SKM-1 treated with dmso at 0.1 percent for 144 hours (cell line): ENCODE measurements at regions not wholly inside any gene's neighbourhood (a gene's known extent, or its start where the extent isn't known, plus 50 kb on each side); places are given as distances from the start of the nearest gene placed in this dataset.
A peak's percentile ranks its signal among the peaks of the same experiment; 100 is the strongest.

ENCODE experiments used
- DNase-seq: peaks from one replicate; lab custom pipeline; 2025; ENCODE audit not compliant: unreplicated experiment; lab: John Stamatoyannopoulos, UW

DNA sequence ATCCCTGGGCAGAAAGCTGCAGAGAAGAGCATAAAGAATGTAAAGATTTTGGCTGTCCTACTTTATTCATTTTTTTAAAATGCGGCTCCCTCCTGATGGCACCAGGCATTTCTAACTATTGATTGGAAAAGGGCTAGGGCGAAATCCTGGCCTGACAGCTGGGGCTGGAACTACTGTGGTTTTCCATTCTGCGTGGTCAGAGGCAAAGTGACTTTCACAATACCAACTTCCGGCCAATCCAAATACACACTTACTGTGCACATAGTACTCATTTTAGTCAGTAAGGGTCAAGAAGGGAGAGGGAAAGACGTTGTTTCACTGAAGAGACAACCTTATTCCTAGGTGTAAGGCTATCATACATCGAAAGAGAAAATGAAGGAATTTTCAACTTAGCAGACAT lies 113.8 kb upstream of the PMFBP1 start:
- peak; percentile 14 for DNase-seq

DNA sequence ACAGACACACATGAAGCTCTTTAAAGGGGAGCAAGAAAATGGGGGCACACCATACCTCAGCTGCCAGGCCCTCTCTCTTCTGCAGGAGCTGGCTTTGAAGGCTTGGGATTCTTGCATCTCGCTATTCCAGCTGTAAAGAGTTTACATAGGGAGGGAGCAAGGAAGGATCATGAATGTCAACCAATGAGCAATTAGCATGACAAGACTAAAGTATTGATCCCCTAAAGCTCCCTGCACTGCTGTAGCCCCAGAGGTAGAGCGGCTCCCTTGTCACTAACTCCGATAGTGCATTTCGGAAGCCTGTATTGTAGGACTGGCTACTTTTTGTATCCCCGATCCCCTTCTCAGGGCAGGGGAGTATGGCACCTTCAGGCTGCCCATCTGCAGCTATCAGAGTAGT lies 113.4 kb upstream of the PMFBP1 start:
- DNase-seq = no peak

DNA sequence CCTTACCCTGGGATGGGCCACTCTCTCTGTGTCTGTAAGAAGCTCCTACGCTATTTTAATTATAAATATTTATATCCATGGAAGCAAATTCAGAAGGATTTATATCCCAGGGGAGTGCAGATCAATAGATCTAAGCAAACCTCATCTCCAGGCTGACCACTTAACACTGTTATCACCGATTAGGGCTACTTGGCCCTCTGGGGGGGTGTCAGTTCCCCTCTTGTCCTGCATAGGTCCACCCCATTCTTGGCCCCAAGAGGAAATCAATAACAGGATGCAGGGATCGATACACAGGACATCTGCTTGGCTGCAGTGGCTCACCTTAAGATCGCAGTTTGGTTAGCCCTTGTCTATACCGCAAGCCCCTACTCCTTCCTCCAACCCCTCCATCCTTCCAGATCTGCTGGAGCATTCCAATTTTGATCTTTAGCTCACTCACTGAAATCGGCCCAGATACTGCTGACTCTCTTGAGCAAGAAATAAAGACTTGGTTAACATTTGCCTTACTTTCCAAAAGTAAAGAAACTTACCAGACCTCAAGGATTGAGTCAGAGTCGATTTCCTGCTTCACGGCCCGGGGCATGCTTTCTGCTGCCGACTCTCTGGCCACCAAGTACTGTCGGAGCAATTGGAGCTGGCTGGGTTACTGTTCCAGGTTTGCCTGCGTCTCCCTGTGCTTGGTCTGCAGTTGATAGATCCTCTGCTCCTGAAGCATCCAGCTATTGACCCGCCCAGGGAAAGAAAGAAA lies 112.3 kb upstream of the PMFBP1 start:
- DNase-seq = no peak

DNA sequence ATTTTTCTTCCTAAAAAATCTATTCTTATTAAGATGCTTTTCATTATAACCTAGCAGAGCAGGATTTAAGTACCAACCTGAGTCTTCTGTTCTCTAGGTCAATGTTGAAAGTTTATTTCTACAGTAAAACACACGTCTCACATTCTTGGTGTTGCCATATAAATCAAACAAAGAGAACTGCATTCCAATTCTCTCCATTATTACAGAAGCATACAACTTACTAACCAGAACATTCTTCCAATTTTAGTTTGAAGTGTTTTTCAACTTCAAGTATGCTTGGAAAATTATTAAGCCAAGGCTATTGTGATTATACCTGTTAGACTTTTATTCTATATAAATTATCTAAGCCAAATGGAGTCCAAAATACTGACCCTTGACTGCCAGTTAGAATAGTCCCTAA lies 110.4 kb upstream of the PMFBP1 start:
- no peak for DNase-seq

DNA sequence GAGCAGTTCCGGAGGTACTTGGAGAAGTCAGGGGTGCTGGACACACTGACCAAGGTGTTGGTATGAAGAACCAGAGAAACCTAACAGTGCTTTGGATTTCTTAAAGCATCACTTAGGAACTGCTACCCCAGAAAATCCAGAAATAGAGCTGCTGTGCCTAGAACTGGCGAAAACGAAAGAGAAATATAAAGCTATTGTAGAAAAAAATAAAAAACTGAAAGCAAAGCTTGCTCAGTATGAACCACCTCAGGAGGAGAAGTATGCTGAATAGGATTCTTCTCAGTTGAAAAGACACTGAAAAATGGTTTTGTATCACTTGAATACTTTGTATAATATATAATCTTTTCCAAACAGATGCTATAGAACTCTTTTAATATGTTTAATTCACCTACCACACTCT lies 106.3 kb upstream of the PMFBP1 start:
- DNase-seq = no peak

DNA sequence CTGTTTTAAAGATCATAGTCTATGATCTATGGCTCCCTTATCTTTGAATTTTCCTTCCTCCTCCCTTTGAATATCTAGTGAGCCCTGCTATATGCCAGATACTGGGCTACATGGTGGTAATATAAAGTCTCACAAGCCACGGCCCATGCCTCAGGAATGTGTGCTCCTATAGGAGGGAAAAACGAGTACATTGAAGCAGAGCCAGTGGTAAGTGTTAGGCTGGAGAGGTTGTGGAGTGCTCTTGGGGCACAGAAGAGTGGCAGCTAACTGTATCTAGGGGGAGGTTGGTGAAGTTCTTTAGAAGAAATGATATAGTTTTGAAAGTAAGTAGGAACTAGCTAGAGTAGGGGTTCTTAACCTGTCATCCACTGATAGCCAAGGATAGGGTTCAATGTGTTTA lies 105.8 kb upstream of the PMFBP1 start:
- DNase-seq = no peak

DNA sequence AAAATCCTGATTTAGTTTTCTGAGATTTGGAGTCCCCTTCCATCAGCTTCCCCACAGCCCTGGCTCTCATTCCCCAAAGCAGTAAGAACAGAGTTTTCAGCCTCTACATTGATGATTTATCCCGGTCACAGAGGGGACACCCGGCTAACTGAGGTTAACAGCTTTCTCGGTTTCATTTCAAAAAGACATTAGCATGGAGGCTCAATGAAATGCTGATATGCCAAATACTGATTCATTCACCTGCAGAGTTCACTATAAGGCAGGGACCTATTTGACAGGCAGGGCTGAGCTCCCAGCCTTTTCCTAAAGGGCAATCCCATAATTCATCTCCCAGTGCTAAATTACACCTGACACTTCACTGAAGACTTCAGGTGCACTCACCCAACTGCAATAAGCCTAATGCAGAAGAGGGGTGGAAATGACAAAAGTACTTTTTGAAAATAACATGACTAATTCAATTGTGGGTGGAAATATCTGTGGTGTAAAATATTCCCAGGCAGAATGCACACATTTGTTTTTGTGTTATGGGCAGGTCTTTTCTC lies 99.8 kb upstream of the PMFBP1 start:
- DNase-seq = no peak

DNA sequence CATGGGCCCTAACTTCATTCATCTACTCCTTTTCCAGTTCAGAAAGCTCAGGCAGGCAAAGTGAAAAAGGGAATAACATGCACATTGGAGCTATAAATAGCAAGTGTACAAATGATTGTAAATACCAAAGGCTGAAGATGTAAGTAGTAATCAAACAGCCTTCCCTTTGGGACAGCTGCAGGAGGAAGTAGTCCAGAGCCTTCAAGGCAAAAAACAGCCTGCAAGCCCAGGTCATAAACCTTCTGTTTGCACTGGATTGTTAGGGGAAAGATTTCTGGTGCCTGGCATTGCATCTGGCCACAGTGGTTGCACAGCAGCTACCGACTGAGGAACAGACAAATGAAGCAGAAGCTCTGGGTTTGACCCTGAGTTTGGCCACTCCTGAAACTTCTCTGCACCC lies 98.6 kb upstream of the PMFBP1 start:
- no peak for DNase-seq

DNA sequence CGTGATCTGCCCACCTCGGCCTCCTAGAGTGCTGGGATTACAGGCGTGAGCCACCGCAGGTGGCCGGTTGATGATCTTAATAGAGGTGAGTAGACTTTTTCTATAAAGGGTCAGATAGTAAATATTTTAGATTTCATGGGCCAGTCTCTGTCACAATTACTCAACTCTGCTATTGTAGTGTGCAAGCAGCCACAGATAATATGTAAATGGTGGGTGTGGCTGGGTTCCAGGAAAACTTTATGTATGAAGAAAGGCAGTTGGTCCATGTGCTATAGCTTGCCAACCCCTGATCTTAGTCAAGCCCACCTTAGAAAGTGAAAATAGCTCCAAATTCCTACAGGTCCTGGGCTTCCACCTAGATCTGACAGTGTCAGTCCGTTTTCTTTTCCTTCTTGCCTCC lies 94.9 kb upstream of the PMFBP1 start:
- DNase-seq = no peak

DNA sequence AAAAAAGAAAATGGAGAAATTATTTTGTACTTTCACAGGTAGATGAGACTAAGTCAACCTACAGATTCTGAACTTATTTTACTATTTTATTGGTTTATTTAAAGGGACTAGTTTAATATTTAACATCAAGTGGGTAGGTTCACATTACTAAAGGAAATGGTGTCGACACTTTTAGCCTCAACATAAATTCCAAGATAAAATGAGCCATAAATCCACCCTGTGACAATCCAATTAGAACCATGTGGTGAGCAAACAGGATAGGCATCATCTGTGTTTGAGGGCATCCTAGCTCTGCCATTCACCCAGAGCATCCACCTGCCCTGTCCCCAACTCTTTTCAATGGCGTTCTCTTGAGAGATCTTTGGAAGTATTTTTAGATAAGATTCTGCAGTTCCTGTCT lies 92.8 kb upstream of the PMFBP1 start:
- no peak for DNase-seq

DNA sequence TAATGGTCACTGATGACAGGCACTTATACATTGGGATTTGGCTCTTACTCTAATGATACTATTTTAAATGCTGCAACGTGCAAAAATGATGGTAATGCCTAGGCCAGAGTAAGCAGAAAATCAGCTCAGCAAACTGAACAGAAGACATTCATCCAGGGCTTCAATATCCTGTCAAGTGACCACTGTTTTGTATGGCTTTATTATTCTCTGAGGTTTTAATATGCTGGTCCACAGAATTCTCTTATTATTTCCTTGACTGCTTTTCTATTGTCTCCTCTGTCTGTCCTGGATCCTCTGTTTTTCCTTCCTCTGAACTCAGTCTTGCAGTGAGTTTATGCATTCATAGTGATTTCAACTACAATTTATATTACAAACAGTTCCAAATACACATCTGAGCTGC lies 90.8 kb upstream of the PMFBP1 start:
- no peak for DNase-seq

DNA sequence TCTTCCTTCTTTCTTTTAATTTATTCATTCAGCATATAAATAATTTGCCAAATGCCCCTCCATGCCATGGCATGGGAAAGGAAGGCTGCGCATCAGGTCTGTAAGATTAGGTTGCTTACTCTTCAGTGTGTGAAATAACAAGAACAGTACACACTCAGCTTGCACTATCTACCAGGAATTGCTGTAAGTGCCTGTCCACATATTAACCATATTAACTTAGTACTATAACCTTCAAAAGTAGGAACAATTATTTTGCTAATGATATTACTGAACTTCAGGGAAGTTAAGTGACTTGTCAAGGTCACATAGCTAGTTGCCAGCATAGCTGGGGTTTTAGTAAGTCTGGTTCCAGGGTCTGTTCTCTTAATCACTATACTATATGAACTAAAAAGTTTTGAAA lies 89.2 kb upstream of the PMFBP1 start:
- DNase-seq = no peak

DNA sequence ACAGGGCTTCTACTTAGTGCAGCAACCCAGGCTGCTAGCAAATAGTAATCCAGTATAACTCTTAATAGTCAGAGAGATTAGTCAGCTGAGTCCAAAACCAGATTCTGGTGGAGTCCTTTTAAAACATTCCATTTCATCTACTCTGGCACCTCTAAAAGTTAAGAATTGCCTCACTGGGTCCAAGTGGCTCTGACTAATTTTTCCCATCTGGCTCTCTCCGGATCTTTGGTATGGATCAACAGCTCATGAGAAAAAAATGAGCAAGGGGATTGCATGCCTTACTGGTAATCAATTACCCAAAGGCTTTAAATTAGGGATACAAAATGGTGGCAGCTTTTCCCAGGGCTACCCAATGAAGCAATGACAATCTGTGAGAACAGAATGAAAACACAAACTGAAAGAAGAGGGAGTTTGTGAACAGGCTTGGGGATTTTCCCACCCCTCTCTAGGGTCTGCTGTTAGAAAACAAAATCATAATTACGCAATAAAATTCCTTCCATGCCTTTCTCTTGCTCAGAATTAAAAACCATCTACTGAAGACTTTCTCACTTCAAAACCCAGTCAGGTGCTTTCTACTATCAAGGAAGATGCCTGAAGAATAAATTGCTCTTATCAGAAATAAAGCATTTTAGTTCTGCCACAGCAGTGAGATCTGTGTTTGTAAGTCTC lies 84.6 kb upstream of the PMFBP1 start:
- DNase-seq = no peak

DNA sequence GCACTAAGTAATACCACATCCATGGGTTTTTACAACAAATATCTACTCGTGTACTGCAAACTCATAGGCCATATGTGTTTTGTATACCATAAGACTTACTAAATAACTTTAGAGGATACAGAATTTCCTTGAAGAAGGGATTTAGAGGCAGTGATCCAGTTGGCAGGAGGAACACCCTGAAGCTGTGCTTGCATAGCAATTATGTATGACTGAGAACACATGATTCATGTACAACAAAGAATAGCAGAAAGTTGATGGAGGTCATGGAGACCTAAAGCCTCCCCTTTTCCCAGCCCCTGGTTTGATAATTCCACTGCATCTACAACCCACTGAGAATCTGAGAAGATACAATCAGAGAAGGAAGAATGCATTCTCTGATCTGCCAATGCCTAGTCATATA lies 83.8 kb upstream of the PMFBP1 start:
- DNase-seq = no peak

DNA sequence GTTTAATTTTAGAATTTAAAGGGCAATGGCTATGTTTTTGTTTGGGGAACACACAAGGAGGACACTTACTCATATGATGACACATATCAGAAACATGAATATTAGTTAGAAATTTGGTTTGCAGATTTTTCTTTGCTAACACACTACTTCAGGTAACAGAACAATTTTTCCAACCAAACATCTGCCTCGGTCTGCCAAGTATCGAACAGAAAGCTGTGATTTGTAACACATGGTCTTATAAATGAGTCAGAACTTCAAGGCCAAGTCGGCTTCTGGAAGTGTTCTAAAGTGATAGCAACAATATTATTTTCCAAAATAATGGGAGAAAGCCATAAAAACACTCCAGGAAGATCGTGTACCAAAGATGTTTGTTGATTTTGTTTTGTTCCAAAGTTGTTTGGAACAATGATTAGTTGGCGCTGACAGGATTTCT lies 75.9 kb upstream of the PMFBP1 start:
- DNase-seq = no peak

DNA sequence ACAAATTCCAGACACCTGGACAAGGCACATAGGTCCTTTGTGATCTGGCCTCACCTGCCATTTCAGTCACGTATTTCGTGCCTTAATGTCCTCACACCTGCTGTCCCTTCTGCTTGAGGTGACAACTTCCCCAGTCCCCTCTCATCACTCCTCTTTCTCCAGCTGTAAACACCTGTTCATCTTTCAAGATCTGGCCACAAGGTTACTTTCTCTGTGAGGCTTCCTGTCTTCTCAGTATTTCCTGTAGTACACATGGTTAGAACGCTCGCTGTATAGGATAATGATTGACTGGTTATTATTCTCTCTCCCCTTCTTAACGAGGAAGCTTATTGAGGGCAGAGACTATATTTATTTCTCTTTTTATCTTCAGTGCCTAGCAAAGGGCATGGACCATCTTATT lies 74.5 kb upstream of the PMFBP1 start:
- no peak for DNase-seq

DNA sequence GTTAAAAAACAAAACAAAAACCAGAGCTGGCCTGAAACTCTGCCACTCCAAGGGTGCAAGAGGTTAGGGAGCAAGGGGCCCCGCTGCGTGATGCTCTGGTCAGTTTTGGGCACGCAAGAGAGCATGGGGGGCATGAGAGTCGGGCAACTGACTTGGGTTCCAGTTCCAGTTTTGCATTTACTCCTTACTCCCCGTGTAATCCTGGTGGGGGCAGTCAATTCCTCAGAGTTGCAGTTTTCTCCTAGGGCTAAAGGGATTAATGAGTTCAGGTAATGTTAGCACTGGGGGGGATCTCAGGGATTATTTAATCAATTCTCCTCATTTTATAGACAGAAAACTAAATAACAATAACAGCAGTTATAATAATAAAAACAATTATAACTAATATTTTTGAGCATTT lies 72.9 kb upstream of the PMFBP1 start:
- DNase-seq = no peak

DNA sequence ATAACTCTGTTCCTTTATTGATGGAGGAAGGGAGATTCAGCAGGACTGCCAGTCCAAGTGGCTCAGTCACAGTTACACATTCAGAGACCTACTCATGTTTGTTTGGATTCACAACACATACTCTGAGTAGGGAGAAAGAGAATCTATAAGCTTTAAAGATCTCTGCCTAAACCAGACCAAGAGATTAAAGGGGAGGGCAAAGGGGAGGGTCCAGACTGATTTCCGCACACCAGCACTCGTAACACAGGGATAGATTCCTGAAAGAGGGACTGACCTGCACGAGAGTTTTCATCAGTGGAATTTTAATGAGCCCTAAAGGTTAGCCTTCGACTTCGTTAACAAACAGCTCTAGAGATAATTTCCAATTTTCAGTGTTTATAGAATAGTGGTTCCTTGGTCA lies 71.7 kb upstream of the PMFBP1 start:
- no peak for DNase-seq

DNA sequence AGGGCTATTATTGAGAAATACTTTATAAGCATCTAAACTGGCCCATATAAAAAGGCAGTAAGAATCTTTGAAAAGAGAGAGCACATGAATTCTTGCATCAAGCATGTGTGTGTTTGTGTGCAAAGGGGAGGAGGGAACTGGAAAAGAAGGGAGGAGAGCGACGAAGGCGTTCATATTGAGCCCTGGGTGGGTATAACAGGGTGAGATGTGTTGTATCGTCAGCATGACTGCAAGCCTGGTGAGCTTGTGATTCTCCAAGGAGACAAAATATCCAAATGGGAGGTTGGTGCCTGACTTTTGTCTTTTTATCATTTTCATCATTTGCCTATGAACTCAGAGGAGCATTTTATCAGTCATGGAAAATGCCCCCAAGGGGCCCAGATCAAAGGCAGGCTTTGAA lies 70.8 kb upstream of the PMFBP1 start:
- DNase-seq = no peak

DNA sequence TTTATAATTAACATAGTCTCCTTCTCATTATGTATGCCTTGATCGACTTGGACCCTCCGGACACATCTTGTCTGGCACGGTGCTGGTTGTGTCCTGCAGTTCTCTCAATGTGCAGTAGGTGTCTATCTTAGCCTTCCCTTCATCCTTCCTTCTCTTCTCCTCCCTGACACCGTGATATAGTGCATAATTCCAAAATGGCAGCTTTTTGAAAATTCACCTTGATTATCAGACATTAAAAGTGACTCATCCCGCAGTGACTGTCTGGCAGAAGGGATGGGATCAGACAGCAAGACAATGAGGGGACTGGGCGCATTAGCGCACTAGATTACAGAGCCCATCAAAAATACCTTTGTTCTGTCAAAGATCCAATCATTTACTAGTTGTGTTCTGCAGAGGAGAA lies 70.0 kb upstream of the PMFBP1 start:
- DNase-seq = no peak

DNA sequence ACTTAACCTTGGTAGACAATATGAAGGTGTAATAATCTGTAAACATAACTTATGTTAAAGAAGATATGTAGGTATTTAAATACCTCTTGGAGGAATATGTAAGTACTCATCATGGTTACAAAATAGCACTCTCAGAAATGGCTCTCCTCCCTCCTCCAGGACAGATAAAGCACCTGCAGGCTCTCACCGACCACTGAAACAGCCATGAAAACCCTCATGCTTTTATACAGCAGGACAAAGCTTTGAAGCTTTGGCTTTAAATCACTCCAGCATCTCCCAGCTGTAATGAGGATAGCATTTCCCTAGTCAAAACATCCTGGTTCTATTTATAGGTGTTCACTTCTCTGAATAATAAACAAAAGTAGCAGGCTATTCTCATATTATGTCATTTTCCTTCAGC lies 69.1 kb upstream of the PMFBP1 start:
- DNase-seq = no peak

DNA sequence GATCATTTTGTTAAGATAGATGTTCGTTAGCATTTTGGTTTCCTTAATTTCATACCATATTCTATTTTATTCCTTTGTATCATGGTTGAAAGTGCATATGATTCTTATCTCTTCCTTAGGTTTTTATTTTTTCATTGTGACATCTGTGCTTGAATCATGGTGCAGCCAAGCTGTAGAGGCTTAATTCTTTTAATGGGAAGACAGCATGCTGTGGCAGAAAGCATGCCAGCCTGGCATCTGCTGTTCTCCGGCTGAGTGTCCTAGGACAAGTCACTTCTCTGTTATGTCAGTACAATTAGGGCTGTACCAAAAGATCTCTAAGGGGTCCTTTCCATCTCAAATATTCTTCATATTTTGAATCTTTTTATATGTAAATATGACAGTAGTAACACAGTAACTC lies 68.5 kb upstream of the PMFBP1 start:
- no peak for DNase-seq

DNA sequence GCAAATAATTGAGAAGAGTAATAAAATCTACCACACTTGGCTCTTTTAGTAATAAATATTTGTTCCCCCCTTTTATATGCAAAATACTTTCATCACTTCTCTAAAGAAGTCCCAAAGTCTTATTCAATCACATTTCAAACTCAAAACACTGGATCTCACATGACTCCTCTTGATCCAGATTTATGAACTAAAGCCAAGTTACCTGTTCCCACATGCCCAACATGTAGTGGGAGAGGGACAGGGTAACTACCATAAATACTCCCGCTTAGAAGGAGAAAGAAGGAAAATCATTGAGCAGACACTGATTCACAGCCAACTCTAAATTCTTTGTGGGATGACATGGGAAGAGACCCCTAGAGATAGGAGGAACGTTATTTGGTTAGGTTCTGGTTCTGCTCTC lies 64.9 kb upstream of the PMFBP1 start:
- DNase-seq = no peak
